HCT116 (cell line): ENCODE measurements at regions not wholly inside any gene's neighbourhood (a gene's known extent, or its start where the extent isn't known, plus 50 kb on each side); places are given as distances from the start of the nearest gene placed in this dataset.

ENCODE experiments used
- CTCF ChIP-seq, 3 experiments: fragments of 200-600 bp in 1 of 3; sonication (generic) in 1 of 3; IDR thresholded peaks in 2 of 3; conservative IDR thresholded peaks in 1 of 3; 2 replicates each; pipeline ENCODE4 v1.5.1; 2012 to 2017; ENCODE audit warnings: low read depth in 2 of 3, low read length in 2 of 3, antibody characterized with exemption in 1 of 3, borderline replicate concordance in 1 of 3, control low read depth in 1 of 3, mild to moderate bottlenecking in 1 of 3, mixed read lengths in 1 of 3, mixed run types in 1 of 3, moderate library complexity in 1 of 3; ENCODE audit not compliant: insufficient read depth in 1 of 3
- EGR1 ChIP-seq: IDR thresholded peaks from 2 replicates; pipeline ENCODE4 v1.6.1; 2012; ENCODE audit warnings: low read depth
- EZH2 ChIP-seq: fragments of 200-600 bp; sonication (generic); IDR thresholded peaks from 2 replicates; pipeline ENCODE4 v1.6.1; 2017; ENCODE audit warnings: antibody characterized with exemption, mixed run types
- POLR2A ChIP-seq: IDR thresholded peaks from 2 replicates; pipeline ENCODE4 v1.7.0; 2011; ENCODE audit warnings: borderline replicate concordance; ENCODE audit not compliant: insufficient read depth, insufficient read length; ENCODE audit errors: extremely low read depth
- REST ChIP-seq: IDR thresholded peaks from 2 replicates; pipeline ENCODE4 v1.6.1; 2012; ENCODE audit warnings: low read depth

- no peak for TF ChIP-seq CTCF (IDR thresholded peaks at IDR 0.05 in 2 of 3, conservative IDR thresholded peaks at IDR 0.05 in 1 of 3; ENCODE audit: borderline replicate concordance in 1 of 3, insufficient read depth in 1 of 3, low read depth in 2 of 3, low read length in 2 of 3)
- no peak for TF ChIP-seq POLR2A
- TF ChIP-seq EZH2 = no peak
- no peak for TF ChIP-seq REST
- no peak for TF ChIP-seq EGR1
Observed at GRCh38 chr2:163341426-163341825, 394.4 kb downstream of the FIGN start.
